Naive B cell (primary cell): ENCODE measurements at regions not wholly inside any gene's neighbourhood (a gene's known extent, or its start where the extent isn't known, plus 50 kb on each side); places are given as distances from the start of the nearest gene placed in this dataset.
"Not testable (repeated sequence)": the region's sequence is repeated elsewhere in the genome, so short reads cannot be mapped to it uniquely, and the experiment has no call there.

Experiments used
- ATAC-seq, 2 donors: fragments of 150-1000 bp; cut with Tn5 transposase; 2 replicates each; pipeline ENCODE4 v1.10.0; 2021; ENCODE audit warnings: low read depth in 2 of 2, mild to moderate bottlenecking in 2 of 2, moderate library complexity in 2 of 2
- DNase-seq: peaks from one replicate; pipeline ENCODE4 v3.0.0; 2022
- H3K27ac Mint-ChIP-seq, 6 donors: one replicate each; pipeline ENCODE4 v1.8.0; 2020 to 2022; ENCODE audit warnings: mild to moderate bottlenecking in 6 of 6, mixed read lengths in 6 of 6, moderate library complexity in 5 of 6, inconsistent platforms in 2 of 6
- H3K27me3 Mint-ChIP-seq, 3 donors: one replicate each; pipeline ENCODE4 v1.8.0; 2021 to 2022; ENCODE audit warnings: mixed read lengths in 3 of 3, mild to moderate bottlenecking in 1 of 3
- H3K36me3 Mint-ChIP-seq, 2 donors: one replicate each; pipeline ENCODE4 v1.8.0; 2020 to 2022; ENCODE audit warnings: mixed read lengths in 2 of 2, inconsistent platforms in 1 of 2, mild to moderate bottlenecking in 1 of 2
- H3K4me1 Mint-ChIP-seq, 3 donors: one replicate each; pipeline ENCODE4 v1.8.0; 2020 to 2022; ENCODE audit warnings: mixed read lengths in 3 of 3, inconsistent platforms in 1 of 3, mild to moderate bottlenecking in 1 of 3, moderate library complexity in 1 of 3
- H3K4me3 Mint-ChIP-seq, 8 donors: one replicate each; pipeline ENCODE4 v1.8.0; 2020 to 2022; ENCODE audit warnings: mild to moderate bottlenecking in 8 of 8, mixed read lengths in 8 of 8, moderate library complexity in 8 of 8, inconsistent platforms in 2 of 8
- H3K9me3 Mint-ChIP-seq, 7 donors: one replicate each; pipeline ENCODE4 v1.8.0; 2020 to 2022; ENCODE audit warnings: mixed read lengths in 7 of 7, mild to moderate bottlenecking in 5 of 7, inconsistent platforms in 2 of 7, moderate library complexity in 1 of 7

DNA sequence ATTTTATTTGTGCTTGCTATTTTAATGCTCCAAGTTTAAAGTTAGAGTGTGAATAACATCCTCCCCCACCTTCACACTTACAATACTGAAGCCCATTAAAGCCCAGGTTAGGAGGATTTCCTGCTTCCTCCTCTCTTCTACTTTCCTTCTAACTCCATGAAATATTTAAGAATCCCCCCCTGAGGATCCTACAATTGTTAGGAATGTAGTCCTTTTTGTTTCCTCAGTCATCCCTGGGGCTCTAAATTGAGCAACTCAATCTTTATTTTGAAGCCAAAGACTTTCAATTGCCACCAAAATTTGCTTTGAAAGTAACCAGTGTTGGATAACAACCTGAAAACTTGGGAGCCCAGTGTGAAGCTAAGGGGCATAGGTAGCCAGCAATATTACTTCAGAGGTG lies 276.9 kb downstream of the FAM47A start:
- H3K9me3 Mint-ChIP-seq = peaks cover 0 to 4% (median 0%) of the 10 kb centered on the region in 7 donors
- no peaks in the 10 kb centered on the region for H3K36me3 Mint-ChIP-seq
- no peak for DNase-seq
- no peak overlapping the region for H3K27ac Mint-ChIP-seq
- no peak overlapping the region for H3K4me3 Mint-ChIP-seq
- ATAC-seq = no peak
- no peaks in the 10 kb centered on the region for H3K27me3 Mint-ChIP-seq
- H3K4me1 Mint-ChIP-seq = no peaks in the 10 kb centered on the region

- not testable (repeated sequence) for H3K4me1 Mint-ChIP-seq, H3K4me3 Mint-ChIP-seq, H3K36me3 Mint-ChIP-seq, ATAC-seq, H3K27ac Mint-ChIP-seq, DNase-seq, H3K27me3 Mint-ChIP-seq
- H3K9me3 Mint-ChIP-seq = peaks cover 0 to 15% (median 4%) of the 10 kb centered on the region in 7 donors
These were observed 280.0 kb downstream of the FAM47A start for GRCh38 chrX:33852146-33852545.

GRCh38 chrX:33840176-33840575 lies 291.9 kb downstream of the FAM47A start:
- no peak overlapping the region for H3K27ac Mint-ChIP-seq

DNA sequence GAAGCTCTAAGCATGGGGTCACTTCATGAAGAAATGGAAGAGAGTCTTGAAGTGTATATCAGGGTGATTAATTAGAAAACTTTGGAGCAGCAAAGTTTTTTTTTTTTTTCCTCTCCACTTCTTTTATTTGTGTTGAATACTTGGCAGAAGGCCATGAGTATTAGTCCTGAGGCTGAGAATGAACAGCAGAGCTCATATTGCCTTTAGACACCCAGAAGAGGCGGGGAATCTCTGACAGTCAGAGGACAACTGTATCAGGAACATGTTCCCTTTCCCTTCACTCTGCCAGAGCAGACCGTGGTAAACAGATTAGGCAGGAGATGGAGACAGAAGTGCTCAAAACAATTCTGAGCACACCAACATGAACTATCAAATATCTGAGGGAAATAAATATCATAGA lies 300.9 kb downstream of the FAM47A start:
- no peak for ATAC-seq

More at GRCh38 chrX:33840176-33840575, 291.9 kb downstream of the FAM47A start:
- DNase-seq = no peak
- Mint-ChIP-seq H3K9me3 (peaks cover 0 to 8% (median 2%) of the 10 kb centered on the region in 7 donors), H3K36me3 (no peaks in the 10 kb centered on the region), H3K4me1 (no peaks in the 10 kb centered on the region), H3K27me3 (no peaks in the 10 kb centered on the region), H3K4me3 (no peak overlapping the region)
- ATAC-seq = no peak

GRCh38 chrX:33817266-33817665 lies 314.8 kb downstream of the FAM47A start:
- Mint-ChIP-seq H3K27me3 (no peaks in the 10 kb centered on the region), H3K4me3 (no peak overlapping the region), H3K9me3 (peaks cover 0 to 10% (median 4%) of the 10 kb centered on the region in 7 donors), H3K27ac (no peak overlapping the region), H3K36me3 (no peaks in the 10 kb centered on the region), H3K4me1 (no peaks in the 10 kb centered on the region)
- DNase-seq = no peak
- ATAC-seq = no peak

More for the DNA sequence above, 300.9 kb downstream of the FAM47A start:
- peaks cover 2 to 23% (median 15%) of the 10 kb centered on the region in 7 donors for H3K9me3 Mint-ChIP-seq
- H3K27ac Mint-ChIP-seq = no peak overlapping the region
- no peak overlapping the region for H3K4me3 Mint-ChIP-seq
- DNase-seq = no peak
- H3K4me1 Mint-ChIP-seq = no peaks in the 10 kb centered on the region
- H3K36me3 Mint-ChIP-seq = no peaks in the 10 kb centered on the region
- H3K27me3 Mint-ChIP-seq = no peaks in the 10 kb centered on the region

- Mint-ChIP-seq H3K4me3 (no peak overlapping the region), H3K27me3 (no peaks in the 10 kb centered on the region), H3K9me3 (peaks cover 2 to 19% (median 12%) of the 10 kb centered on the region in 7 donors), H3K4me1 (no peaks in the 10 kb centered on the region), H3K27ac (no peak overlapping the region), H3K36me3 (no peaks in the 10 kb centered on the region)
- DNase-seq (no peak), ATAC-seq (no peak)
These were observed 323.5 kb downstream of the FAM47A start for GRCh38 chrX:33808636-33809035.

GRCh38 chrX:33784548-33784947 lies 347.6 kb downstream of the FAM47A start:
- ATAC-seq (no peak), DNase-seq (no peak)
- Mint-ChIP-seq H3K4me3 (no peak overlapping the region), H3K4me1 (no peaks in the 10 kb centered on the region), H3K36me3 (no peaks in the 10 kb centered on the region), H3K27ac (no peak overlapping the region), H3K27me3 (no peaks in the 10 kb centered on the region), H3K9me3 (peaks cover 0 to 5% (median 2%) of the 10 kb centered on the region in 7 donors)

- ATAC-seq (no peak), DNase-seq (no peak)
- Mint-ChIP-seq H3K4me3 (no peak overlapping the region), H3K36me3 (no peaks in the 10 kb centered on the region), H3K4me1 (no peaks in the 10 kb centered on the region), H3K9me3 (peaks cover 2 to 18% (median 13%) of the 10 kb centered on the region in 7 donors), H3K27ac (no peak overlapping the region), H3K27me3 (no peaks in the 10 kb centered on the region)
These were observed 390.3 kb downstream of the FAM47A start for GRCh38 chrX:33741807-33742206.

GRCh38 chrX:33735182-33735581 lies 396.9 kb downstream of the FAM47A start:
- no peak for DNase-seq
- no peaks in the 10 kb centered on the region for H3K4me1 Mint-ChIP-seq
- H3K4me3 Mint-ChIP-seq = no peak overlapping the region
- no peak for ATAC-seq
- no peak overlapping the region for H3K27ac Mint-ChIP-seq
- no peaks in the 10 kb centered on the region for H3K27me3 Mint-ChIP-seq
- H3K36me3 Mint-ChIP-seq = no peaks in the 10 kb centered on the region
- peaks cover 2 to 13% (median 10%) of the 10 kb centered on the region in 7 donors for H3K9me3 Mint-ChIP-seq

DNA sequence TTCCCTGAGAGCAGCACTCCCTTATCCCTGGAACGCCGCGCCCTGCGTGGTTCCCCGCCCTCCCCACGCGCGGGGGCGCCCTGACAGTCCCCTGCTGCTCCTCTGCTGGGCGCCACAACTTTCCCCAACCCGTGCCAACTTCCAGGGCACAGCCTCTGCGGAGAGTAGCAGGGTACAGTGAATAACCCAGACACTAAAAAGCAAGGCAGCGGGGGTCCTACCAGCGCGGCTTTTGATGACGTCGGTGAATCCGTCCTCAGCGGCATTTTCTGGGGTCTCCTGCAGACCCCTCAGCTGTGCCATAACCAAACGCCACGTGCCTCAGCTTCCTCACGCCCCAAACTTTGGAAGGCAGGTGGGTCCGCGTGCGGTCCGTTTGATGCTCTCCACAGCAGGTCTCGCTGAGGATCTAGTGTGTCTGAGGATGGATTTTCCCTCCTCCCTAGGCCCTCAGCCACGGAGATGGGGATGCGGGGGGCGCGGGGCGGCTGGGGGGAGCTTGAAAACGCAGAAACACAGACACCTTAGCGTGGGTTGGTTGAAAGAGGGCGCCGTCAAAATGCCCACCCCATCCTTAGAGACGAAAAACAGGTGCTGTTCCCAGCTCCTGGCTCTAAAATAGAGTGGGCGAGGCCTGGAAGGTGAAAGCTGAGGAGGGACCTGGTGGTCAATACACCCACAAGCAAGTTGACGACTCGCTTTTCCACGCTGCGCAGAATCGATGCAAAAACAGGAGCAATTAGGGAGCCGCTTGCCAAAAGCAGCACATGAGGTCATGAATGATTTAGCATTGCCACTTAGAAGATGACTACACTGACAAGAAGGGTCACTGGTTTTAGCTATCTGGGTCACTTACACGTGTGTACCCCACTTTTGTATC lies 405.6 kb downstream of the FAM47A start:
- Mint-ChIP-seq H3K9me3 (peaks cover 0 to 3% (median 0%) of the 10 kb centered on the region in 7 donors), H3K4me1 (no peaks in the 10 kb centered on the region), H3K27me3 (no peaks in the 10 kb centered on the region), H3K27ac (peak overlapping the region in 1 of 6 donors; percentile 30), H3K4me3 (no peak overlapping the region), H3K36me3 (no peaks in the 10 kb centered on the region)
- ATAC-seq (no peak), DNase-seq (no peak)

DNA sequence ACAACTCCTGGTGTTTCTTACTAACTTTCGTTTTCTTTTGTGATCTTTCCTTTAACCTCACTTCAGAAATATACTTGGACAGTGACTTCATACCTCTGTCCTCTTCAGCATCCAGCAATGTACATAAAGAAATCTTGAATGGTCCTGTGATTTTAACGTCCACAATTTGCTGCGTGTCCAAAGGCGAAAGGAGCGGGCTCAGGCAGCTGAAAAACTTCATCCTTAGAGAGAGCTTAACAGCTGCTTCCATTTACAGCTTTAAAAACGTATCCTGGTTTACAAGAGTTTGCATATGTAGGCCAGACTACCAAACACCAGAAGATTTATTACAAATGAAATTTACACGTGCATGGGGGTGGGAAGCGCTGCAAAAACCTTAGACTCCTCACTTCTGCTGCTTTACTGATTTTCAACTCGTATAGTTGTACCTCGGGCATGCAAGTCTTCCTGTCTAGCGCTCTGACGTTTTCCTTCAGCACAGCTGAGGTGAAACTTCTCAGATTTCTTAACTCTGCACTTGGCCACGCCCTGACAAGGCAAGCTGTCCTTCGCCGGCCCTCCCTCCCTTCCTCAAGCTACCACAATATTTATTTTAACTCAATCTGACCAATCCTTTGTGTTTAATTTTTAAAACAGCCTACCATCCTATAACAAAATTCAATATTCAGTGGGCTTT lies 406.4 kb downstream of the FAM47A start:
- H3K27me3 Mint-ChIP-seq = no peaks in the 10 kb centered on the region
- no peak for ATAC-seq
- no peaks in the 10 kb centered on the region for H3K36me3 Mint-ChIP-seq
- no peak for DNase-seq
- H3K4me3 Mint-ChIP-seq = no peak overlapping the region
- no peaks in the 10 kb centered on the region for H3K4me1 Mint-ChIP-seq
- H3K9me3 Mint-ChIP-seq = peaks cover 0 to 3% (median 0%) of the 10 kb centered on the region in 7 donors
- no peak overlapping the region for H3K27ac Mint-ChIP-seq

DNA sequence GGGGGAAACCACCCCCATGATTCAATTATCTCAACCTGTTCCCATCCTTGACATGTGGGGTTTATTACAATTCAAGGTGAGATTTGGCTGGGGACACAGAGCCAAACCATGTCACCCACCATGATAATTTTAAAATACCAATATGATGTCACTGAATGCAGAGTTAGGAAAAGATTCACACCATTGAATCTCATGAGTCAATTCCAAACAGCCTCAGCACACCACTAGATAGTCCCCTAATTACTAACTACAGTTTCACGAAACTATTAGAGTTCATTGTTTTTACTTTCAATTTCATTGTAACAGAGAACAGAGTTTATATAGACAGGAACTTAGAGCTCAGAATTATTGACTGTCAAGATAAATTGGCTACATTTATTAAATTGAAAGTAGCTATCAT lies 410.2 kb downstream of the FAM47A start:
- H3K4me1 Mint-ChIP-seq = no peaks in the 10 kb centered on the region
- ATAC-seq = no peak
- no peak for DNase-seq
- no peaks in the 10 kb centered on the region for H3K27me3 Mint-ChIP-seq
- H3K27ac Mint-ChIP-seq = no peak overlapping the region
- peaks cover 0 to 2% (median 0%) of the 10 kb centered on the region in 7 donors for H3K9me3 Mint-ChIP-seq
- H3K36me3 Mint-ChIP-seq = no peaks in the 10 kb centered on the region
- H3K4me3 Mint-ChIP-seq = no peak overlapping the region

GRCh38 chrX:33686105-33686504 lies 446.0 kb downstream of the FAM47A start:
- H3K4me3 Mint-ChIP-seq = no peak overlapping the region
- H3K27ac Mint-ChIP-seq = no peak overlapping the region

More at GRCh38 chrX:33686105-33686504, 446.0 kb downstream of the FAM47A start:
- Mint-ChIP-seq H3K27me3 (no peaks in the 10 kb centered on the region), H3K9me3 (peaks cover 1 to 22% (median 6%) of the 10 kb centered on the region in 7 donors), H3K36me3 (no peaks in the 10 kb centered on the region), H3K4me1 (no peaks in the 10 kb centered on the region)
- DNase-seq (no peak), ATAC-seq (no peak)
